HG03108 (cell line): ENCODE measurements at regions not wholly inside any gene's neighbourhood (a gene's known extent, or its start where the extent isn't known, plus 50 kb on each side); places are given as distances from the start of the nearest gene placed in this dataset.
"Not testable (repeated sequence)": the region's sequence is repeated elsewhere in the genome, so short reads cannot be mapped to it uniquely, and the experiment has no call there.

Experiments
- ATAC-seq: cut with Tn5 transposase; IDR thresholded peaks from one replicate; pipeline ENCODE4 v1.9.1; 2021; ENCODE audit warnings: moderate library complexity; ENCODE audit not compliant: unreplicated experiment

DNA sequence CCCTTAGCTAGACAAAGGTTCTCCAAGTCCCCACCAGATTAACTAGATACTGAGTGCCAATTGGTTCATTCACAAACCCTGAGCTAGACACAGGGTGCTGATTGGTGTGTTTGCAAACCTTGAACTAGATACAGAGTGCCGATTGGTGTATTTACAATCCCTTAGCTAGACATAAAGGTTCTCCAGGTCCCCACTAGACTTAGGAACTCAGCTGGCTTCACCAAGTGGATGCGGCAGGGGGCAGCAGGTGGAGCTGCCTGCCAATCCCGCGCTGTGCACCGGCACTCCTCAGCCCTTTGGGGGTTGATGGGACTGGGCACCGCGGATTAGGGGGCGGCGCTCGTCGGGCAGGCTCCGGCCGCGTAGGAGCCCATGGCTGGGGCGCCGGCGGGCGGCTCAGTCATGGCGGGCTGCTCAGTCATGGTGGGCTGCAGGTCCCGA is 157.6 kb downstream of the KLRB1 start:
- not testable (repeated sequence) for ATAC-seq

DNA sequence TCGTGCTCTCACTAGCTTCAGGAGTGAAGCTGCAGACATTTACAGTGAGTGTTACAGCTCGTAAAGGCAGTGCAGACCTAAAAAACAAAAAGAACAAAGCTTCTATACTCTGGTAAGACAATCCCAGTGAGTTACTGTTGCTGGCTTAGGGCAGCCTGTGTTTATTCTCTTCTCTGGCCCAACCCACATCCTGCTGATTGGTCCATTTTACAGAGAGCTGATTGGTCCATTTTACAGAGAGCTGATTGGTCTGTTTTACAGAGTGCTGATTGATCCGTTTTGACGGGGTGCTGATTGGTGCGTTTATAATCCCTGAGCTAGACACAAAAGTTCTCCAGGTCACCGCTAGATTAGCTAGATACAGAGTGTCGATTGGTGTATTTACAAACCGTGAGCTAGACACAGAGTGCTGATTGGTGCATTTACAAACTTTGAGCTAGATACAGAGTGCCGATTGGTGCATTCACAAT is 158.0 kb downstream of the KLRB1 start:
- ATAC-seq: not testable (repeated sequence)

DNA sequence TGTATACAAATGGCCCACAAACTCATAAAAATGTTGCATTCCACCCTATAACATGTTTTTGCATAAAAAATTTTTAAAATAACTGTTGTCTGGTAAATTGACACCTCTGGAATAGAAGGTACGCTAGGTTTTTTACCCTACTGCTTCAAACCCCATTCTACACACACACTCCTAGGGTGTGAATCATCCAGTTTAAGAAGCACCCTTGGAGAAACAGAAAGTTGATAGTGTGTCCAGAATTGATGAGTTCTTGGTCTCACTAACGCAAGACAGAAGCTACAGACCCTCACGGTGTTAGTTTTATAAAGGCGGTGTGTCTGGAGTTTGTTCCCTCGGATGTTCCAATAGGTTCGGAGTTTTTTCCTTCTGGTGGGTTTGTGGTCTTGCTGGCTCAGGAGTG is 158.5 kb downstream of the KLRB1 start:
- no peak for ATAC-seq

DNA sequence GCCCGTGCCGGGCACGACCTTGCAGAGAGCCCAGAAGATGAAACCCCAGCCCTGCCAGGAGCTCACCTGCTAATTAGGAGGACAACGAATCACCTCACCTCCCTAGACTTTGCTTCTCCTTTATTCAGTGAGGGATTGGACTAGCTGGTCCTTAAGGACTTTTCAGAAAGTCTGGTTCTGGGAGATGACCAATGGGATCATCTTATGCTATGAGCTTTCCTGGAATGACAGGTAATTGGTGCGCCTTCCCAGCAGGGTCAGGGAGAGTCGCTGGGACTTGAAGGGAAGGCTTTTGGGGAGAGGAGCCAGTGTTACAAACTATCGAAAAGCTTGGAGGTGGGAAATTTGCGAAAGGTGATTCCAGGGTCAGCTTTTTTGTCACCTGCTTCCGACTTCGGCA is 159.1 kb downstream of the KLRB1 start:
- not testable (repeated sequence) for ATAC-seq

DNA sequence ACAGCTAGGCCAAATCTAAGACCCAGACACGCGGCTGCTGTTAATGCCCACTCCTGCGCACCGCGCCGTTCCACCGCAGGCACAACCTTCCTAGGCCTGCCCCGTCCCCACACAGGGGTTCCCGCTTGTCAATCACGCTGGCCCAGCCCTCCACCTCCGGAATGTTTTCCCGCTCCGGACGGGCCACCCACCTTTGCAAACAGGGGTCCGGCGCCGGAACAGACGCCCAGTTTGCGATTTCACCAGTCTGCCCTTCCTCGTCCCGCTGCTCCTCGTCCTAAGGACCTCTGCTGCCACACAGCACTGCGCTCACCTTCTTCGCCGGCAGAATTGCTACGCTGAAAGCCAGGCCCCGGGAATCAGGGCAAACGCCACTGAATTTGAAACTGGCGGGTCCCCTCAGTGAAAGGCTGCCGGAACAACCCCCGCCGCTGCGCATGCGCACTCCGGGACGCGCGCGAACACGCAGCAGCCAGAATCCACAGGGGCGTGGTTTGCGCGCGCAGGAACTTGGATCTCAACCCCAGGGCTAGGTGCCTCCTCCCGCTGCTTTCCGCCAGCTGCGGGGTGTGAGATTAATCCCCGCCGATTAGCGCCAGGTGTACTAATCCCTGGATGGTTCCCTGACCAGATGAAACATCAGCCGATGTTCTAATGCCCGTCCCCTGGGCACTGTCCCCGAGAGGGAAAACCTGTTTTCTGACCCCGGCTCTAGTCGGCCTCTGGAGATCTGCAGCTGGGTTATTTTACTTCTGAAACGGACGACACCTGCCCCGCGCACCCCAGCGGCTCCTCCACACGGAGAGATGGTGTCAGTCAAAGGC is 159.7 kb downstream of the KLRB1 start:
- peak; percentile 55 for ATAC-seq

DNA sequence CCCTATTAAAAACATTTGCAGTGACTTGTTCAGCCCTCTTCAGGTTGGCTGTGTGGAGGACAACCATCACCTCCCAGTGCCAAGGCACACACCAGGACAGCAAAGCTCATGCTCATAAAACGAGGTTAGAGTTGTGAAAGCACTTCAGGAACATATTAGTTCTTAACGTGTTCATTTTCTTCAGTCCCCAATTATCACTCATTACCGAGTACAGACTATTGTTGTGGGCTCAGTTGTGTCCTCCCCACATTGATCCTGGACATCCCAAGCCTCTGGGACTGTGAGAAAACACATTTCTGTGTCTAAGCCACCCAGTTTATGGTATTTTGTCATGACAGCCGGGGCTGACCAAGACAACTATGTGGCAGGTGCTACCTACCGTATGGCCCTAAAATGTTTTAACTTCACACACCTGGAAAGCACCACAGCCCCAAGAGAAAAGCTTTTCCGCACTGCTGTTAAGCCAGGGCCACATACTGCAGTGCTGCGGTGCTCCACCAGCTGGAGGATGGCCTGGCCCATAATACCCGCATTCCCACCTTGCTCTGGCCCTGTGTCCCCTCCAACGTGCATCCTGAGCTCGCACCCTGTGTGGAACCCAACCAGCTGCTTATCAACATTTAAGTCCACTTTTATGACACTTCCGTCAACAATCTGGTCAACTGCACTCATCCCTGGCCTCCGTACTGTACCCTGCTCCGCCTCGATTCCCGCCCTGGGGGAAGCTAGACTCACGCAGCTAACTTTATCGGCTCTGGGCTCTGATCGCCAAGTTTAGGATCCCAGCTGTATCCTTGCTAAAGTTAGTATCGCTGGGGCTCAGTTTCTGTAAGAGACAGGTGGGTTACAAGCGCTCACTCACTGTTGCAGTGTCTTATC is 160.6 kb downstream of the KLRB1 start:
- ATAC-seq: peak; percentile 17

DNA sequence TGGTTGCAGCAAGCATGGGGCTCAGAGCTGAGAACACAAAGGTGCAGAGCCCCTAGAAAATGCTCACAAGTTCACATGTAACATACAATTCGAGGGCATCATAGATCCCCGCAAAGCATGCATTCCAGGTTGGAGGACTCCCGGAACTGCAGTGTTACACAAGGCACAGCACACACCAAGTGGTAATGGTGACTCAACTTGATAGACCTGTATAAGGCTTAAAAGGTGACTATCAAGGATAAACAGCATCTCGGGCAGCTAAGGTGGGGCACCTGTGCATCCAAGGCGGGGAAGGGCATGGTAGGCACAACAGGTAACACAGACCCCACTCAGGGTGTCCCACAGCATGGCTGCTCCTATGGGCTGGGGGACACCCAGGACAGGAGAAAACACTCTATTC is 167.3 kb downstream of the KLRB1 start:
- ATAC-seq: not testable (repeated sequence)

DNA sequence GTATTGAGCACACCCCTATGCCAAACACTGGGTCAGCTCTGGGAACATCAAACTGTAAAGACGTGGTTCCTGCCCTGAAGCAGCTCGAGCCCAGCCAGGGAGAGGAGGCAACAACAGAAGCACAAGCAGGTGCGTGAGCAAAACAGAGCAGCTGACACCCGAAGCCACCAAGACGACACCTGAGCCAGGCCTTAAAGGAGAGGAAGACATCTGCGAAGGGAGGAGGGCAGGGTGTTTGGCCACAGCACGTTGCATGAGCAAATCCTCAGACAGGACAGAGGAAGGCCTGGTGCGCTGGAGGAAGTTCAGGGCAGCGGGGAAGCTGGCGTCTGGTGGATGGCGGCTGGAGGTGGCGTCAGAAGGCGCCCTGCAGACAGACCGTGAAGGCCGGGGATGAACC is 172.0 kb downstream of the KLRB1 start:
- ATAC-seq: not testable (repeated sequence)

DNA sequence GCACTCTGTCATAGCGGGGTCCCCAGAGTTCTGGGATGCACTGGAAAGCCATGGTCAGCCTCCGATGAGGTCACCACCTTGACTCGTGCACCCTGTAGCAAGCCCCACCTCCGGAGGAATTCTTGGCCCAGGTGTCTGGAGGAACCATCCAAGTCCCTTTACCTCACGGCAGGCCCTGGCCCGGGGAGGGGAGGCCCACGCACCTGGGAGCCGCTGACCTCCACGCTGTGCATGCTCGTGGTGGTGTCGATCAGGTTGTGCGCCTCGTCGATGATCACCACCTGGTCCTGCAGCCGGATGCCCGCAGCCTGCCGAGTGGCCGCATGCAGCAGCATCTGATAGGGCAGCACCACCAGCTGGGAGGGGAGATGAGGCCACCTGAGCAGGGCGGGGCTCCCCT is 177.3 kb downstream of the KLRB1 start:
- not testable (repeated sequence) for ATAC-seq

DNA sequence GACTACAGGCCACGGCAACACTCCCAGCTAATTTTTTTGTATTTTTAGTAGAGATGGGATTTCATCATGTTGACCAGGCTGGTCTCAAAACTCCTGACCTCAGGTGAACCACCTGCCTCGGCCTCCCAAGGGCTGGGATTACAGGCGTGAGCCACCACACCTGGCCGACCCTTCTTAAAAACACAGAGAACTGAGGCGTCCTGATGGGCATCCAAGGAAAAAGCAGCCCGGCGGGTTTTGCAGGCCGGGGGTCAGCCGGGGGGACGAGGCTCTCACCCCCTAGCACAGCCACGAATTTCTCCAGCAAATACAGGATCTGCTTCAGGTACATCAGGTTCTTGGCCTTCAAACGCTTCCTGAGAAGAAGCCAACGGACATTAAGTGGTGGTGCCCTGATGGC is 178.9 kb downstream of the KLRB1 start:
- not testable (repeated sequence) for ATAC-seq

DNA sequence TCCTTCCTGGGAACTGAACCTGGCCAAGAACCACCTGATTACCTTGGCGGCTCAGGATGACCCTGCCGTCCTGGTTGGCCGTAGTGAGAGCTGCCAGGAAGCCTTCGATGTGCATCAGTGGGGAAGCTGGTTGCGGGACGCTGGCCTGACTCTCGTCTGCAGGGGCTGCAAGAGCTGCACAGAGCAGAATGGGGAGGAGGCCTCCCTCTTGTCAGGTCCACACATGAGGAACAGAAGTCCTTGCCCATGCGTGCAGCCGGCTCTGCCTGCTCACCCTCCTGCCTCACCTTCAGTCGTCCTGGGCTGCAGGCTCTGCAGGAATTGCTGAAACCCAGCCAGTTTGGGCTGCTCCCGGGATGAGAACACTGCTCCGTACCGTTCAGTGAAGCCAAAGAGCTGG is 182.3 kb downstream of the KLRB1 start:
- not testable (repeated sequence) for ATAC-seq

DNA sequence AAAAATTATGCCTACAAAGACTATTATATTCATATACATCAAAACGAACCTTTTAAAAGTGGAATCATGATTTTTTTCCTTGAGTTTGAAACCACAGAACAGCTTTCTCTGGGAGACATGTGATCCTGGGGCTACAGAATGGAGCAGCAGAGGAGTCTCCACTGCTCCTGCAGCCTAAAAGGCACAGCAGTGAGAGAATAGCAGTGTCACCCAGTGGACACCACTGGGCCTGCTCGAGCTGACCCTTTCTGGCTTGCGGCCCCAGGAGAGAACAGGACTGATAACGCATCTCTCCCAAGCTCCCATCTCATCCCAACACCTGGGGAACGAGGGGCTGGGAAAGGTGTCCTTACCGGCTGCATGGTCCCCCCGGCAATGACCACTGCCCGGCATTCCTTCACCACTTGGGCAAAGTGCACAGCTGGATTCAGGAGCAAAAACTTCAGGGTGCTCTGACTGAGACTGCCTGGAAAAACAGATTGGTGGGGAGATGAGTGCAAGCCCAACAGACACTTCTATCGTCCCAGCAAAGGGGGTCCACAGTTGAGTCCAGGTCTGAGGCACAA is 183.5 kb downstream of the KLRB1 start:
- not testable (repeated sequence) for ATAC-seq

DNA sequence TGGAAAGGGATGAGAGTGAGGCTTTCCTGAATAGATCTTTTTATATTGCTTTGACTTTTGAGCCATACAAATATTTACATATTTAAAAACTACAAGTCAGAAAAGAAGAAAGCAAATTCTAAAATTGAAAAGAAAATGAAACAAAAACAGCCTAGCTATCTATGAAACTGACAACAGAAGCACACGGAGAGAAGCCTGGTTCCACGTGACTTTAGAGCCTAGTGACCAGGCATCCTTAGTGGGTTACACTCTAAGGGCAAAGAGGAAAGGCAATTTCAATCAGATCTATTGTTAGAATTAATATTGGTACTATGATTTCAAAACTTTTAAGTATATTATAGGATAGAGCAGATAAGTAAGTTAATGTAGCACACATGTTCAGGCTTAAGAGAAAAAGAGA is 185.0 kb downstream of the KLRB1 start:
- ATAC-seq: not testable (repeated sequence)

DNA sequence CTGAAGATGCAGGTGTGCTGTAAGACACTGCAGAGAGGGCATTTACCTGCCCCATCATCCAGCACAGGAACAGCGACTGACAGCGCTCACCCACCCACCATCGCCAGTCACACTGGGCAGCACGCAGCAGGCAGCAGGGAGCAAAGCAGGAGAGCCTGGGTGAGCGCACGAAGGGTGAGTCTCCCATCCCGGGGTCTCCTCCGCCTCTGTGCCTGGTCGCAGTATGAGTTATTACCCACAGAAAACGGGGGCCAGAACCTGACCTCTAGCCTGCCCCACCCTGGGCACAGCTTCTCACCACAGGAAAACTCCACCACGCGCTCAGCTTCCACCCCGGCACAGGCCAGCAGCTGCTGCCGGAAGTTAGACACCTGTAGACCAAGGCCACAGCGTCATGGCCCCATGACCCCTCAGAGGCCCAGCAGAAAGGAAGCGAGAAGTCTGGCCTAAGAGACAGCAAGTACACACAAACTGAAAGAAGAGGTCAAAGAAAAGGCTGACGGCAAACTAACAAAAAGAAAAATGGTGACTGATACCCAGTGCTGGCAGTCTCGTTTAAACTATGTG is 186.1 kb downstream of the KLRB1 start:
- ATAC-seq: peak; percentile 66

DNA sequence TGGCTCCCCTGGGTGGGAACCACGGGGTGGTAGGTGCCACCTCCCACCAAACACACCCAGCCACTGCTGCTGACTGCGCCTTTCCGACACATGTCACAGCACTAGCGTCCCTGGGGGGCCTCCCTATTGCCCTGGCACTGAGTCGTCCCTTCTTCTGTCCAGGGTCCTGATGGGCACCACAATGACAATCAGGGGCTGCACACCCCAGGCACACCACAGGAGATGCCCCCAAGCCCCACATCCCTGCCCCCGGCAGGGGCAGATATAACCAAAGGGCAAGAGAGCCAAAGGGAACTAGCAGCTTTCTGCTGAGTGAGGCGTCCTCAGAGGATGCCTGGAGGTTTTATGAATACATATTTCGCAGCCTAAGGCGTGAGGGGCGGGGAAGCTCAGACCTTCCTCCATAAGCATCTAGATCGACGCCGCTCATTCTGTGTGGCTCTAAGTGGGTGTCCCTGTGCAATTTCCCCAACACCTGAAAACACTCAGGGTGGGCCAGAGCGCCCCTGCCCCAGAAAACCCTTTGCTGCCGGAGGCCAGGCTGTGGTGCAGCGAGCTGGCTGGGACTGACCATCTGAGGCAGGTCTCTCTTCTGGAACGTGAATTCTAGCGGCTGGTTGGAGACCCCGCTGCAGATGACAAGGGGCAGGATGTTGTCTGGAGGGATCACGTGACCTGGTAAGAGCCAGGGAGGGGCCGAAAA is 186.7 kb downstream of the KLRB1 start:
- not testable (repeated sequence) for ATAC-seq

DNA sequence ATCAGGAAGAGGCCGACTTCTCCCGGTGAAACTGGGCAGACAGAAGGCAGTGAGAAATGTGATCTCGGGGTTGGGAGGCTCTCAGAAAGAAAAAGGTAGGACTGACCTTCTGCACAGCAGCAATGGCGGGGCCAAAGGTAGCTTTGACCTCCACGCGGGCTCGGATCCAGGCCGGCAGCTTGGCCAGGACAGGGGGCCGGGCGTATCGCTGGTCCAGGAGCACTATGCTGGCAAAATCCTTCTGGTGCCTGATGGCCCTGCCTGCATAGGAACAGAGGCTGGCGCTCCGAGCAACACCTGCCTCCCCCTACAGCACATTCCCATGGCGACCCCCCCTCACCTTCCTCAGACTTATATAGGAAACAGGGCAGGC is 189.1 kb downstream of the KLRB1 start:
- not testable (repeated sequence) for ATAC-seq

DNA sequence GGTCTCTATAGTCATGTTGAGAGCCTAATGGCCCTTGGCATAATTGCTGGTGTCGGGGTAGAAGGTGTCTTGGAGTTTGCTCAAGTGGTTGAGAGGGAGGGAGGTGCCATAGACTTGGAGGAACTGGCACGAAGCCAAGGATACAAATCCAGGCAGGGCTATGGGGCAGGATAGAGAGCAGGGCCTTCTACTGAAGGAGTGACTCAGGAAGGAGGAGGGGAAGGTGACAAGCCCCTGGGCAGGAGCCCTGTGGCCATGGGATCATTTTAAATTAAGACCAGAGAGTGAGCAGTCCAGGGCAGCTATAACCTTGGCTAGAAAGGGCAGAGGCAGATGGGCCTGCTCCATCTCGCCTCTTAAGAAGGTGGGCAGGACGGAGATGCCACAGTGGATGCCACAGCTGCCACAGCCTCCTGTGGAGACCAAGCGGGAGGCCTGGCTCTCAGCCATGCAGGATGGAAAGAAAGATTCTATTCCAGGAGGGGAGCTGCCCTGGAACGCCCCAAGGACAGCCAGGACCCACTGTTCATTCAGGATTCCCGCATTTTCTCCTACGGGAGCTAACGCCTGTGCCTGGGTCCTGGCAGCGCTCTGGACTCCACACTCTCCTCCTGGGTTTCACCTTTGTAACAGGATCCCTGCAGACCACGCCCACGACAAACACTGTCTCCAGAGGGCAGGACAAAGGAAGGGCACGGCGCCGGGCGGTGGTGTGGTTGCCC is 189.6 kb downstream of the KLRB1 start:
- ATAC-seq: not testable (repeated sequence)

DNA sequence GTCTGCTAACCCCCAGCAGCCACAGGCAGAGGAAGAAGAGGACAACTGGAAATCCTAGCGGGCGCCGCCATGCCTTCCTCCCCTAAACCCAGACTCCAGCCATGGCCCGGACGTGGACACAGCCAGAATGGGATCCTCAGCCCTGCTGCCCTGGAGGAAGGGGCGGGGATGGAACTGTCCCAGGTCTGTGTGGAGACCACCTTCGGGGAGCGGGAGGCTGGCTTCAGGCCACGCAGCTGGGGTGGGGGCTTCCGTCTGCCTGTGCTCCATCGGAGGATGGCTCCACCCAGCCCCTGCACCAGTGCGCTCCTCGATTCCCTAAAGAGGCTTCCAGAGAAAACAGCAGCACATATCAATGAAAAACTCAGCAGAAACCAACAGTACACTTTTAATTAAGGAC is 190.4 kb downstream of the KLRB1 start:
- not testable (repeated sequence) for ATAC-seq

DNA sequence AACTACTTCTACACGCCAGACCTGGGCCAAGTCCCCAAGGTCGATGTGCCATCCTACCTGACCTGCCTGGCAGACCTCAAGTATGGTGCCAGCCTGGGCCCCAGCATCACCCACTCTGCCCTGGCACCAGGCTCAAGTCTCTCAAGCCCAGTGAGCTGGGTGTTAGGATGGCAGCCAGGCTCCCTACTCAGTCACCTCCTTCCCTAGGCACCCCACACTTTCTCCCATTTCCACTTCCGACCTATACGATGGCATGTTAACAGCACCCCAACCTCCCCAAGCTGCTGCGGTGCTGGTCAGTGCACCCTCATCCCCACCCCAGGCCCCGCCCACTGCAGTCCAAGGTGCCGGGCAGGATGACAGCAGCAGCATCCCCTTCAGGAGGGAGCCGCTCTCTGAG is 191.4 kb downstream of the KLRB1 start:
- not testable (repeated sequence) for ATAC-seq

DNA sequence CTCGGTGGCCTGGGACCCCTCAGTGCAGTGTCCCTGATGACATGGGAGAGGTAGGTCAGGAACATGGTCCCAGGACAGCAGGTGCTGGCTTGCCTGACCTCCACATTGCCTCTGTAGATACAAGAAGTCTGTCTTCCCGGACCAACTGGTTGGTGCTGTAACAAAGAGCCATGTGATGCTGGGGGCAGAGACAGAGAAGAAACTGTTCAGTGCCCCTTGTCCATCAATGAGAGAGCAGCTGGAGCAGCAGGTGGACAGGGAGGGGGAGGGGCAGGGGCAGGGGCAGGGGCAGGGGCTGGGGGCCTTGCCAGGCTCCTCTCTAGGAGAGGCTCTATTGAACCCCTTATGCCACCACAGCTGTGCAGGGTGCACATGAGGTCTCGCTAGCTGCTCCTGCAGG is 191.8 kb downstream of the KLRB1 start:
- not testable (repeated sequence) for ATAC-seq
